Neuronal stem cell (in vitro differentiated cells): ENCODE measurements at regions not wholly inside any gene's neighbourhood (a gene's known extent, or its start where the extent isn't known, plus 50 kb on each side); places are given as distances from the start of the nearest gene placed in this dataset.

Source experiments
- DNase-seq: peaks from one replicate; pipeline ENCODE4 v3.0.0-alpha.2; 2013; ENCODE audit warnings: low spot score
- H2AFZ ChIP-seq: one replicate; pipeline ENCODE4 v1.6.1; 2013; ENCODE audit warnings: mild to moderate bottlenecking, low read length, inconsistent platforms
- H2AK5ac ChIP-seq: 2 replicates; pipeline ENCODE4 v1.6.1; 2013; ENCODE audit warnings: low read depth, mild to moderate bottlenecking, inconsistent platforms, low read length, moderate library complexity, mixed read lengths
- H2BK120ac ChIP-seq: 2 replicates; pipeline ENCODE4 v1.6.1; 2013; ENCODE audit warnings: low read depth, mild to moderate bottlenecking, inconsistent platforms, low read length, moderate library complexity, mixed read lengths
- H2BK12ac ChIP-seq: one replicate; pipeline ENCODE4 v1.6.1; 2013; ENCODE audit warnings: low read length, inconsistent platforms
- H2BK15ac ChIP-seq: 2 replicates; pipeline ENCODE4 v1.6.1; 2013; ENCODE audit warnings: mild to moderate bottlenecking, low read length, inconsistent platforms, mixed read lengths
- H2BK5ac ChIP-seq: one replicate; pipeline ENCODE4 v1.6.1; 2013; ENCODE audit warnings: inconsistent platforms, mild to moderate bottlenecking, low read length, moderate library complexity
- H3K14ac ChIP-seq: one replicate; pipeline ENCODE4 v1.6.1; 2013; ENCODE audit warnings: low read length, inconsistent platforms
- H3K18ac ChIP-seq: 2 replicates; pipeline ENCODE4 v1.6.1; 2013; ENCODE audit warnings: low read length, inconsistent platforms
- H3K23ac ChIP-seq: 2 replicates; pipeline ENCODE4 v1.6.1; 2013; ENCODE audit warnings: low read depth, mild to moderate bottlenecking, mixed read lengths, low read length, inconsistent platforms; ENCODE audit not compliant: poor library complexity
- H3K27ac ChIP-seq: replicated peaks from 3 replicates; pipeline ENCODE4 v1.5.1; 2013; ENCODE audit warnings: low read length, inconsistent platforms
- H3K27me3 ChIP-seq, 3 experiments: 2 replicates each; pipeline ENCODE4 v1.6.1; 2013; ENCODE audit warnings: low read length in 3 of 3, mild to moderate bottlenecking in 2 of 3, inconsistent platforms in 1 of 3, low read depth in 1 of 3, mixed read lengths in 1 of 3, moderate library complexity in 1 of 3; ENCODE audit not compliant: control insufficient read depth in 3 of 3, insufficient read depth in 3 of 3
- H3K36me3 ChIP-seq, 2 donors: replicated peaks in 1 of 2; 2 replicates each; pipeline ENCODE4 v1.6.1; 2013; ENCODE audit warnings: low read length in 2 of 2; ENCODE audit not compliant: control insufficient read depth in 2 of 2, insufficient read depth in 2 of 2
- H3K4ac ChIP-seq: 2 replicates; pipeline ENCODE4 v1.6.1; 2013; ENCODE audit warnings: inconsistent platforms, mild to moderate bottlenecking, low read length, moderate library complexity
- H3K4me1 ChIP-seq, 2 donors: 1 replicate in 1 of 2; 2 replicates in 1 of 2; pipeline ENCODE4 v1.6.1; 2013; ENCODE audit warnings: low read length in 2 of 2, low read depth in 1 of 2; ENCODE audit not compliant: control insufficient read depth in 2 of 2, insufficient read depth in 1 of 2
- H3K4me2 ChIP-seq: one replicate; pipeline ENCODE4 v1.6.1; 2013; ENCODE audit warnings: mild to moderate bottlenecking, low read length, inconsistent platforms; ENCODE audit not compliant: insufficient read depth, poor library complexity, severe bottlenecking
- H3K4me3 ChIP-seq, 2 donors: 2 replicates each; pipeline ENCODE4 v1.5.1; 2013; ENCODE audit warnings: low read length in 2 of 2, mild to moderate bottlenecking in 2 of 2, inconsistent platforms in 1 of 2, moderate library complexity in 1 of 2
- H3K79me1 ChIP-seq: one replicate; pipeline ENCODE4 v1.6.1; 2013; ENCODE audit warnings: low read depth, mild to moderate bottlenecking, inconsistent platforms, low read length, moderate library complexity
- H3K9ac ChIP-seq: one replicate; pipeline ENCODE4 v1.6.1; 2013; ENCODE audit warnings: mild to moderate bottlenecking, low read depth, low read length, inconsistent platforms; ENCODE audit not compliant: poor library complexity
- H3K9me3 ChIP-seq, 2 donors: replicated peaks in 1 of 2; 2 replicates each; pipeline versions ENCODE3 to v1.6.1; 2013; ENCODE audit warnings: low read length in 2 of 2, mild to moderate bottlenecking in 2 of 2, inconsistent platforms in 1 of 2, low read depth in 1 of 2, mixed read lengths in 1 of 2, moderate library complexity in 1 of 2; ENCODE audit not compliant: control insufficient read depth in 2 of 2, insufficient read depth in 1 of 2
- H4K8ac ChIP-seq: one replicate; pipeline ENCODE4 v1.6.1; 2013; ENCODE audit warnings: low read depth, mild to moderate bottlenecking, inconsistent platforms, low read length, moderate library complexity
- H4K91ac ChIP-seq: one replicate; pipeline ENCODE4 v1.6.1; 2013; ENCODE audit warnings: low read length, low read depth, mild to moderate bottlenecking, inconsistent platforms; ENCODE audit not compliant: poor library complexity
- WGBS, 2 donors: extraction: QIAGEN DNeasy Blood & Tissue Kit; methylation state at CpG; one replicate each; pipeline ENCODE4 v1.1.7; 2013; ENCODE audit warnings: missing lambda C conversion rate in 2 of 2, mixed read lengths in 1 of 2; ENCODE audit not compliant: insufficient read length in 2 of 2, insufficient replicate concordance in 1 of 2; ENCODE audit errors: extremely low coverage in 2 of 2; 5-methylcytosine and 5-hydroxymethylcytosine counted together

DNA sequence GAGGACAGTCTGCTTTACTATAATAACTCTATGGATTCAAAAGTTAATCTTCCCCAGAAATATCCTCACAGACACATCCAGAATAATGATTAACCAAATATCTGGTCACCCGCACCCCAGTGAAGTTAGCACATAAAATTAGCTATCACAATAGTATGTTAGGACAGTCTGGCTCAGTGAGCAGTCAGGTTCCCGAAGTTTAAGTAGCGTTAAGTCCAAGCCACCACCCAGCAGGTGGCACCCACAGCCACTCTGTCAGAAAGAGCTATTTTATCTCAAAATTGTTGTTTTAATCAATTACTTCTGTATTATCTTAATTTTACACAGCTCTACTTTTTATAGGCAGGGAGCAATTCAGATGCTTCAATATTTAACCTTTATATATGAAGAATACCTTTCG is 537.5 kb downstream of the MBD2 start:
- Histone ChIP-seq H3K9ac (no peak overlapping the region), H3K18ac (no peak overlapping the region), H3K9me3 (peaks cover 0 to 3% of the 10 kb centered on the region in 2 donors), H2BK12ac (no peak overlapping the region), H3K4me1 (no peaks in the 10 kb centered on the region), H2BK5ac (no peak overlapping the region), H3K4ac (no peak overlapping the region), H3K36me3 (no peaks in the 10 kb centered on the region), H2AK5ac (no peak overlapping the region), H3K23ac (no peak overlapping the region), H3K4me2 (no peak overlapping the region), H3K4me3 (no peak overlapping the region), H3K79me1 (no peaks in the 10 kb centered on the region), H4K8ac (no peak overlapping the region), H3K27me3 (no peaks in the 10 kb centered on the region), H4K91ac (no peak overlapping the region), H2BK15ac (no peak overlapping the region), H2AFZ (no peak overlapping the region), H3K14ac (no peak overlapping the region), H3K27ac (no peak overlapping the region), H2BK120ac (no peak overlapping the region)
- no peak for DNase-seq
- WGBS, 2 donors, result no CpG with 5 or more reads among the region's 4 CpGs

DNA sequence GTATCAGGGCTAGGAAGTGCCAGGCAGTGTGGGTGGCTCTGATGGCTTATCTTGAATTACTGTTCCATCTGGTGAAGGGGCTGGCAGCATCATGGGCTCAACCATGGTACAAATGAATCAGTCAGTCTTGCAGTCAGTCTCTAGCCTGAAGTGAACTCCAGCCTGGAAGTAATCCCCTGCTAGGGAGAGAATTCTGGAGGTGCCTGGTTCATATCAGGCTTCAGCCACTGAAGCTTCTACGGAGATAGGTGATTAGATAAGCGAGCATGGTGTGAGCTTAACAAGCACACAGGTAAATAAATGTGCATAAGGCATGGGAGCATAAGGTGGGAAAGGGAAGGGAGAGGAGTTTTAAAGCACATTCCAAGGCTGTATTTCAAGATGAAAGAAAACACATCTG is 541.7 kb downstream of the MBD2 start:
- Histone ChIP-seq H3K9me3 (peaks cover 0 to 6% of the 10 kb centered on the region in 2 donors), H2BK12ac (no peak overlapping the region), H3K14ac (no peak overlapping the region), H3K9ac (no peak overlapping the region), H3K79me1 (no peaks in the 10 kb centered on the region), H4K91ac (no peak overlapping the region), H2BK15ac (no peak overlapping the region), H4K8ac (no peak overlapping the region), H3K27ac (no peak overlapping the region), H2AFZ (no peak overlapping the region), H2BK120ac (no peak overlapping the region), H3K36me3 (no peaks in the 10 kb centered on the region), H3K4me2 (no peak overlapping the region), H3K4me1 (no peaks in the 10 kb centered on the region), H3K27me3 (no peaks in the 10 kb centered on the region), H2AK5ac (no peak overlapping the region), H2BK5ac (no peak overlapping the region), H3K4ac (no peak overlapping the region), H3K18ac (no peak overlapping the region), H3K23ac (no peak overlapping the region), H3K4me3 (no peak overlapping the region)
- DNase-seq, result no peak
- no CpG with 5 or more reads among the region's 2 CpGs for WGBS, 2 donors

DNA sequence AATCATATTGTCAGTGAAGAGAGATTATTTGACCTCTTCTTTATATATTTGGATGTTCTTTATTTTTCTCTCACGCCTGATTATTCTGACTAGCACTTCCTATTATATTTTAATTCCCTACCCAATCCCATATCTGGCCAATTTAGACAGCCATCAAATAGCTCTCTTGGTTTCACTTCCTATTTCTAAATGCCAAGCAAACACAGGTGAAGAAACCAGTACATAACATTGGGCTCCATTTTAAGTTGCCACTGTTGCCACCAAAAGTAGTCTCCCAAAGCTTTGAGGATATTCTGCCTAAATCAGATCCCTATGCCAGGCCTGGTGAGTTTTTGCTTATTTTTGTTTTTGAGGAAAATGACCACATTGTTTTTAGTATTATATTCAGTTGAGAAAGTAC is 547.0 kb downstream of the MBD2 start:
- Histone ChIP-seq H3K4me1 (no peaks in the 10 kb centered on the region), H2AK5ac (no peak overlapping the region), H3K23ac (no peak overlapping the region), H2BK15ac (no peak overlapping the region), H4K8ac (no peak overlapping the region), H2BK12ac (no peak overlapping the region), H2BK5ac (no peak overlapping the region), H3K18ac (no peak overlapping the region), H3K9me3 (peaks cover 0 to 3% of the 10 kb centered on the region in 2 donors), H3K79me1 (no peaks in the 10 kb centered on the region), H3K36me3 (no peaks in the 10 kb centered on the region), H2BK120ac (no peak overlapping the region), H3K4me2 (no peak overlapping the region), H3K9ac (no peak overlapping the region), H3K27me3 (no peaks in the 10 kb centered on the region), H3K14ac (no peak overlapping the region), H3K27ac (no peak overlapping the region), H3K4ac (no peak overlapping the region), H3K4me3 (no peak overlapping the region), H4K91ac (no peak overlapping the region), H2AFZ (no peak overlapping the region)
- no CpG with 5 or more reads among the region's 1 CpG for WGBS, 2 donors
- no peak for DNase-seq

DNA sequence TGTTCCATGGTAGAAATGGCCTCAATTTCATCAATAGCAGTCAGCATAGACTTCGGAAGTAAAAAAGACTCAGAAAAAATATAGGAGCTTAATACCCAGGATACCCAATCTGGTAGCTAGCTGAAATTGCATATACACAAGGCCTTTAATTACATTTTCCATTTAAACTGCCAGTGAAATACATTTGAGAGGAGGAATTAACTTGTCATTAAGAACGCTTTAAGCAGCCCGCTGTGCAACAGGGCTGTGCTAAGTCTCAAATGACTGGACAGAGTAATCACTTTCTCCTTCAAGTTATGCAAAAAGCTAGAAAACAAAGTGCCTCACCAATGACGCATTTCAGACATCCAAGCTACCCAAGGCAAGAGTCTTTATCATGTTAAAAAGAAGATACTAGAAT is 558.8 kb downstream of the MBD2 start:
- H3K23ac ChIP-seq, result no peak overlapping the region
- H2AK5ac ChIP-seq, result no peak overlapping the region
- no peaks in the 10 kb centered on the region for H3K27me3 ChIP-seq
- H3K27ac ChIP-seq, result no peak overlapping the region
- H2BK120ac ChIP-seq, result no peak overlapping the region
- H4K91ac ChIP-seq, result no peak overlapping the region
- no CpG with 5 or more reads among the region's 4 CpGs for WGBS, 2 donors
- no peak overlapping the region for H3K4ac ChIP-seq
- no peak overlapping the region for H2BK15ac ChIP-seq
- no peak overlapping the region for H3K9ac ChIP-seq
- no peak overlapping the region for H3K4me2 ChIP-seq
- no peaks in the 10 kb centered on the region for H3K79me1 ChIP-seq
- no peaks in the 10 kb centered on the region for H3K36me3 ChIP-seq
- no peaks in the 10 kb centered on the region for H3K4me1 ChIP-seq
- no peak overlapping the region for H2BK12ac ChIP-seq
- H2AFZ ChIP-seq, result no peak overlapping the region
- peaks cover 0 to 14% of the 10 kb centered on the region in 2 donors for H3K9me3 ChIP-seq
- H3K18ac ChIP-seq, result no peak overlapping the region
- DNase-seq, result no peak
- no peak overlapping the region for H2BK5ac ChIP-seq
- no peak overlapping the region for H3K14ac ChIP-seq
- H3K4me3 ChIP-seq, result no peak overlapping the region
- H4K8ac ChIP-seq, result no peak overlapping the region
